ENCODE measurements at regions not wholly inside any gene's neighbourhood (a gene's known extent, or its start where the extent isn't known, plus 50 kb on each side); places are given as distances from the start of the nearest gene placed in this dataset.

- Histone ChIP-seq H2BK120ac (ENCODE audit: low read depth, low read length) (no peak overlapping the region), H3K4me2 (ENCODE audit: insufficient read depth, low read length, poor library complexity, severe bottlenecking) (no peak overlapping the region), H3K14ac (ENCODE audit: low read length) (no peak overlapping the region), H2AFZ (ENCODE audit: low read length) (no peak overlapping the region), H2BK15ac (ENCODE audit: low read length) (no peak overlapping the region), H3K23ac (ENCODE audit: low read depth, low read length, poor library complexity) (no peak overlapping the region), H2AK5ac (ENCODE audit: low read depth, low read length) (no peak overlapping the region), H3K79me1 (ENCODE audit: low read depth, low read length) (no peaks in the 10 kb centered on the region), H3K9me3 (replicated peaks in 1 of 2; ENCODE audit: control insufficient read depth in 2 of 2, insufficient read depth in 1 of 2, low read depth in 1 of 2, low read length in 2 of 2) (peaks cover 0 to 2% of the 10 kb centered on the region in 2 donors), H3K4ac (ENCODE audit: low read length) (no peak overlapping the region), H3K18ac (ENCODE audit: low read length) (no peak overlapping the region), H3K4me3 (ENCODE audit: low read length in 2 of 2) (no peak overlapping the region), H3K36me3 (replicated peaks in 1 of 2; ENCODE audit: control insufficient read depth in 2 of 2, insufficient read depth in 2 of 2, low read length in 2 of 2) (no peaks in the 10 kb centered on the region), H3K27ac (replicated peaks; ENCODE audit: low read length) (no peak overlapping the region), H3K9ac (ENCODE audit: low read depth, low read length, poor library complexity) (no peak overlapping the region), H2BK12ac (ENCODE audit: low read length) (no peak overlapping the region), H3K27me3 (ENCODE audit: control insufficient read depth in 3 of 3, insufficient read depth in 3 of 3, low read depth in 1 of 3, low read length in 3 of 3) (peaks cover 0 to 24% (median 0%) of the 10 kb centered on the region in 3 experiments), H2BK5ac (ENCODE audit: low read length) (no peak overlapping the region), H3K4me1 (ENCODE audit: control insufficient read depth in 2 of 2, insufficient read depth in 1 of 2, low read depth in 1 of 2, low read length in 2 of 2) (no peaks in the 10 kb centered on the region), H4K91ac (ENCODE audit: low read depth, low read length, poor library complexity) (no peak overlapping the region), H4K8ac (ENCODE audit: low read depth, low read length) (no peak overlapping the region)
- DNase-seq (ENCODE audit: low spot score), result no peak
- no CpG with 5 or more reads among the region's 1 CpG for WGBS, 2 donors (ENCODE audit: extremely low coverage in 2 of 2, insufficient read length in 2 of 2, insufficient replicate concordance in 1 of 2)
These were observed 360.9 kb downstream of the VRK1 start for GRCh38 chr14:97158102-97158501.

- Histone ChIP-seq H2AFZ (ENCODE audit: low read length) (no peak overlapping the region), H3K4me2 (ENCODE audit: insufficient read depth, low read length, poor library complexity, severe bottlenecking) (no peak overlapping the region), H3K9ac (ENCODE audit: low read depth, low read length, poor library complexity) (no peak overlapping the region), H3K18ac (ENCODE audit: low read length) (no peak overlapping the region), H2BK15ac (ENCODE audit: low read length) (no peak overlapping the region), H2AK5ac (ENCODE audit: low read depth, low read length) (no peak overlapping the region), H3K14ac (ENCODE audit: low read length) (no peak overlapping the region), H2BK120ac (ENCODE audit: low read depth, low read length) (no peak overlapping the region), H3K4me3 (ENCODE audit: low read length in 2 of 2) (no peak overlapping the region), H2BK5ac (ENCODE audit: low read length) (no peak overlapping the region), H2BK12ac (ENCODE audit: low read length) (no peak overlapping the region), H3K27me3 (ENCODE audit: control insufficient read depth in 3 of 3, insufficient read depth in 3 of 3, low read depth in 1 of 3, low read length in 3 of 3) (peaks cover 0 to 20% (median 0%) of the 10 kb centered on the region in 3 experiments), H3K79me1 (ENCODE audit: low read depth, low read length) (no peaks in the 10 kb centered on the region), H3K36me3 (replicated peaks in 1 of 2; ENCODE audit: control insufficient read depth in 2 of 2, insufficient read depth in 2 of 2, low read length in 2 of 2) (no peaks in the 10 kb centered on the region), H3K9me3 (replicated peaks in 1 of 2; ENCODE audit: control insufficient read depth in 2 of 2, insufficient read depth in 1 of 2, low read depth in 1 of 2, low read length in 2 of 2) (peaks cover 0 to 4% of the 10 kb centered on the region in 2 donors), H4K91ac (ENCODE audit: low read depth, low read length, poor library complexity) (no peak overlapping the region), H3K4ac (ENCODE audit: low read length) (no peak overlapping the region), H3K4me1 (ENCODE audit: control insufficient read depth in 2 of 2, insufficient read depth in 1 of 2, low read depth in 1 of 2, low read length in 2 of 2) (no peaks in the 10 kb centered on the region), H4K8ac (ENCODE audit: low read depth, low read length) (no peak overlapping the region), H3K27ac (replicated peaks; ENCODE audit: low read length) (no peak overlapping the region), H3K23ac (ENCODE audit: low read depth, low read length, poor library complexity) (no peak overlapping the region)
- WGBS, 2 donors (ENCODE audit: extremely low coverage in 2 of 2, insufficient read length in 2 of 2, insufficient replicate concordance in 1 of 2), result no CpG with 5 or more reads among the region's 4 CpGs
- no peak for DNase-seq (ENCODE audit: low spot score)
These were observed 361.9 kb downstream of the VRK1 start for GRCh38 chr14:97159124-97159523.

GRCh38 chr14:97162621-97163020, 365.4 kb downstream of the VRK1 start:
- Histone ChIP-seq H3K4me3 (ENCODE audit: low read length in 2 of 2) (no peak overlapping the region), H4K8ac (ENCODE audit: low read depth, low read length) (no peak overlapping the region), H3K14ac (ENCODE audit: low read length) (no peak overlapping the region), H3K9ac (ENCODE audit: low read depth, low read length, poor library complexity) (no peak overlapping the region), H2BK12ac (ENCODE audit: low read length) (no peak overlapping the region), H3K79me1 (ENCODE audit: low read depth, low read length) (no peaks in the 10 kb centered on the region), H3K23ac (ENCODE audit: low read depth, low read length, poor library complexity) (no peak overlapping the region), H2AFZ (ENCODE audit: low read length) (no peak overlapping the region), H2BK120ac (ENCODE audit: low read depth, low read length) (no peak overlapping the region), H3K9me3 (replicated peaks in 1 of 2; ENCODE audit: control insufficient read depth in 2 of 2, insufficient read depth in 1 of 2, low read depth in 1 of 2, low read length in 2 of 2) (peaks cover 0 to 4% of the 10 kb centered on the region in 2 donors), H3K4me1 (ENCODE audit: control insufficient read depth in 2 of 2, insufficient read depth in 1 of 2, low read depth in 1 of 2, low read length in 2 of 2) (no peaks in the 10 kb centered on the region), H2BK5ac (ENCODE audit: low read length) (no peak overlapping the region), H3K4me2 (ENCODE audit: insufficient read depth, low read length, poor library complexity, severe bottlenecking) (no peak overlapping the region), H3K4ac (ENCODE audit: low read length) (no peak overlapping the region), H3K18ac (ENCODE audit: low read length) (no peak overlapping the region), H3K36me3 (replicated peaks in 1 of 2; ENCODE audit: control insufficient read depth in 2 of 2, insufficient read depth in 2 of 2, low read length in 2 of 2) (no peaks in the 10 kb centered on the region), H4K91ac (ENCODE audit: low read depth, low read length, poor library complexity) (no peak overlapping the region), H3K27ac (replicated peaks; ENCODE audit: low read length) (no peak overlapping the region), H2BK15ac (ENCODE audit: low read length) (no peak overlapping the region), H2AK5ac (ENCODE audit: low read depth, low read length) (no peak overlapping the region), H3K27me3 (ENCODE audit: control insufficient read depth in 3 of 3, insufficient read depth in 3 of 3, low read depth in 1 of 3, low read length in 3 of 3) (no peaks in the 10 kb centered on the region)
- no CpG with 5 or more reads among the region's 6 CpGs for WGBS, 2 donors (ENCODE audit: extremely low coverage in 2 of 2, insufficient read length in 2 of 2, insufficient replicate concordance in 1 of 2)
- DNase-seq (ENCODE audit: low spot score), result no peak

- Histone ChIP-seq H3K27ac (replicated peaks; ENCODE audit: low read length) (no peak overlapping the region), H4K91ac (ENCODE audit: low read depth, low read length, poor library complexity) (no peak overlapping the region), H3K4me1 (ENCODE audit: control insufficient read depth in 2 of 2, insufficient read depth in 1 of 2, low read depth in 1 of 2, low read length in 2 of 2) (no peaks in the 10 kb centered on the region), H3K36me3 (replicated peaks in 1 of 2; ENCODE audit: control insufficient read depth in 2 of 2, insufficient read depth in 2 of 2, low read length in 2 of 2) (no peaks in the 10 kb centered on the region), H3K4ac (ENCODE audit: low read length) (no peak overlapping the region), H3K18ac (ENCODE audit: low read length) (no peak overlapping the region), H2BK120ac (ENCODE audit: low read depth, low read length) (no peak overlapping the region), H3K4me3 (ENCODE audit: low read length in 2 of 2) (no peak overlapping the region), H2AK5ac (ENCODE audit: low read depth, low read length) (no peak overlapping the region), H3K23ac (ENCODE audit: low read depth, low read length, poor library complexity) (no peak overlapping the region), H3K9me3 (replicated peaks in 1 of 2; ENCODE audit: control insufficient read depth in 2 of 2, insufficient read depth in 1 of 2, low read depth in 1 of 2, low read length in 2 of 2) (peaks cover 0 to 6% of the 10 kb centered on the region in 2 donors), H3K27me3 (ENCODE audit: control insufficient read depth in 3 of 3, insufficient read depth in 3 of 3, low read depth in 1 of 3, low read length in 3 of 3) (no peaks in the 10 kb centered on the region), H2BK12ac (ENCODE audit: low read length) (no peak overlapping the region), H2BK15ac (ENCODE audit: low read length) (no peak overlapping the region), H4K8ac (ENCODE audit: low read depth, low read length) (no peak overlapping the region), H3K79me1 (ENCODE audit: low read depth, low read length) (no peaks in the 10 kb centered on the region), H2AFZ (ENCODE audit: low read length) (no peak overlapping the region), H3K4me2 (ENCODE audit: insufficient read depth, low read length, poor library complexity, severe bottlenecking) (no peak overlapping the region), H3K14ac (ENCODE audit: low read length) (no peak overlapping the region), H3K9ac (ENCODE audit: low read depth, low read length, poor library complexity) (no peak overlapping the region), H2BK5ac (ENCODE audit: low read length) (no peak overlapping the region)
- no CpG with 5 or more reads among the region's 6 CpGs for WGBS, 2 donors (ENCODE audit: extremely low coverage in 2 of 2, insufficient read length in 2 of 2, insufficient replicate concordance in 1 of 2)
- DNase-seq (ENCODE audit: low spot score), result no peak
These were observed 366.8 kb downstream of the VRK1 start for GRCh38 chr14:97164021-97164420.
